CD4-positive, alpha-beta T cell treated with Interleukin-1 beta for 1 hour (primary cell): ENCODE measurements at regions not wholly inside any gene's neighbourhood (a gene's known extent, or its start where the extent isn't known, plus 50 kb on each side); places are given as distances from the start of the nearest gene placed in this dataset.
"Not testable (repeated sequence)": the region's sequence is repeated elsewhere in the genome, so short reads cannot be mapped to it uniquely, and the experiment has no call there.

Experiments
- DNase-seq, 2 donors: peaks; one replicate each; pipeline ENCODE4 v3.0.0-alpha.2; 2020 to 2022

DNA sequence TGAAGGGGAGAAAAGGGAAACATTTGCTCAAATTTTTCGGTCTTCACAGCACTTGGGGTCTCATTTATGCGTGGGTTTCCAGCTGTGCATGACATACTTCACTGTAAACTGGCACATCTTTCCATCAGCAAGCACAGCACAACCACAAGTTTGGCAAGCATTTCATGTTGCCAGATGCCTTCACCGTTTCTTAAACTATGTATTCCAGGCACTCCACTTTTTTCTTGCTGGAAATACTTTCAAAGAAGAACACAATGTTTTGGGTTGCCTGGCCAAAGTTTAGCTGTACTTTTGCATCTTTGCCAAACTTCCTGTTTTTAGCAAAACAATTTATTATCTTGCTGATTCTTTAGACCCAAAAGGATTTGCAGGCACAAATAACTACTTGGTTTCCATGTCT is 194.6 kb upstream of the MEIS1 start:
- DNase-seq = no peak

DNA sequence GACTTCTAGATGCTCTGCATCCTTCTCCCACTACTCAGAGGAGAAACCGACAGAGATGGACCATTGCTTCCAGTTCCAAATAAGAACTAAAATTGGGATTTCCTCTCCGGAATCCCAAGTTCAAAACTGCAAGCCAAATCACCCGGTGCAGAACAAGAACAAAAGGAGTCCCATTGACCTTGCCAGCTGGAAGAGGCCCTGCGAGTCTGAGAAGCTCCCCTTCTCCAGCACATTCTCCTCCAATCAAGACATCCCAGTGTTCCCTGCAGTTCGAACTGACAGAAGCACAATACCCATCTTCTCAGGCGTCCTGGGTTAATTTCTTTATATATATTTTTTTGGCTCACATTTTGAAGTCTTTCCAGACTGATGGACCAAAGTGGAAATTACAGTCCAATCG is 195.3 kb upstream of the MEIS1 start:
- no peak for DNase-seq

DNA sequence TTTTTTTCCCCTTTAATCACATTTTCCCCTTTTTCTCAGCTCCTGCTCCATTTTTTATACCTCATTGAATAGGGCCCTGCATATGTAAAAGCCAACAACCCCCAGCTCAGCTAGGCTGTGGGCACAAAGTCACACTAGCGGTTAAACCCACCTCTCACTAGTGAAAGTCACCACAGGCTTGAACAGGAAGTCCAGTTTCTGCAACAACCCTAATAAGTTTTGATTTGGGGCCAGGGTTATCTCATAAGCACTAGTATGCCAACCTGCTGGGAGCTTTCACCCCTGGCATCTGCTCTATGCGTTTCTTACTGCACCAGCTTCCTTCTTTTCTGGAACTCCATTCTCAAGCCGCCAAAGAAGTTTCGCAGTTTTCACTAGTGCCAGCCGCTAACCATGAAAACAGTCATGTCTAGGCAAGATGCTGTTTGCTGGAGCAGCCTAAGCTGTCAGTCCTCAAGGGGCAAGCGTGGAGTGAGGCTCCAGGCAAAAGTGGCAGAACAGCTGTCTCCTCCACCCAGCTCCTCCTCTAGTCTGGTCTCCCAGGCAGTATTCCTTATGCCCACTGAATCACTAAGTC is 197.0 kb upstream of the MEIS1 start:
- DNase-seq = no peak

DNA sequence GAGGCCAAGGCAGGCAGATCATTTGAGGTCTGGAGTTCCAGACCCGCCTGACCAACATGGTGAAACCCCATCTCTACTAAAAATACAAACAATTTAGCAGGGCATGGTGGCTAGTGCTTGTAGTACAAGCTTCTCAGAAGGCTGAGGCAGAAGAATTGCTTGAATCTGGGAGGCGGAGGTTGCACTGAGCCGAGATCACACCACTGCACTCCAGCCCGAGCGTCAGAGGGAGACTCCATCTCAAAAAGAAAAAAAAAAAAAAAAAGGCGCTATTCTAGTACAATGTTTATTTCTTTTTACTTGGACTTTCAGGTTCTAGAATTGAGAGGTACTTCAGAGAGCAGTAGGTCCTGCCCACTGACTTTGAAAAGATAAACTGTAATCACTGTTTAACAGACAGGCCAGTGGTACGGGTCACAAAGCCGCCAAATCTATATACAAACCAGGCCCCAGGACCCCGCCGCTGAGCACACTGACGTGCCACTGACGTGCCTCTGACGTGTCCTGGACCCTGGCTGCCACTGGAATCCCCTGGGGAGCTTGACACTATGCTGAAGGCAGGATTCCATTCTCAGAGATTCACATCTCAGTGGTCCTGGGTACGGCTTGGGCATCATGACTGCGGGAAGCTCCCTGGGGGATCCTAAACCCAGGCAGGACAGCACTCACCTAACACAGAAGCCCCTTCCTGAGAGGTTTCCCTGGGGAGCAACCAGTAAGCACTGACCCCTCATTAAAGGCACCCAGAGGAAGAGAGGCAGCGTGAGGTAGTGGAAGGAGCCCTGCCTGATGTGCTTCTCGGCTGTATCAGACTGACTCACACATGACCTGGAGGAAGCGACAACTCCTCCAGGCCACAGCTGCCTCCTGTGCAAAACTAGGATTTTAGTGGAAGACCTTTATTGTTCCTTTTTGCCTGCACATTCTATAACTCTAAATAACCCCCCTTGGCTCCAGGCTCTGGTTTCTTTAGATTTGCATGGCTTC is 197.8 kb upstream of the MEIS1 start:
- no peak for DNase-seq

DNA sequence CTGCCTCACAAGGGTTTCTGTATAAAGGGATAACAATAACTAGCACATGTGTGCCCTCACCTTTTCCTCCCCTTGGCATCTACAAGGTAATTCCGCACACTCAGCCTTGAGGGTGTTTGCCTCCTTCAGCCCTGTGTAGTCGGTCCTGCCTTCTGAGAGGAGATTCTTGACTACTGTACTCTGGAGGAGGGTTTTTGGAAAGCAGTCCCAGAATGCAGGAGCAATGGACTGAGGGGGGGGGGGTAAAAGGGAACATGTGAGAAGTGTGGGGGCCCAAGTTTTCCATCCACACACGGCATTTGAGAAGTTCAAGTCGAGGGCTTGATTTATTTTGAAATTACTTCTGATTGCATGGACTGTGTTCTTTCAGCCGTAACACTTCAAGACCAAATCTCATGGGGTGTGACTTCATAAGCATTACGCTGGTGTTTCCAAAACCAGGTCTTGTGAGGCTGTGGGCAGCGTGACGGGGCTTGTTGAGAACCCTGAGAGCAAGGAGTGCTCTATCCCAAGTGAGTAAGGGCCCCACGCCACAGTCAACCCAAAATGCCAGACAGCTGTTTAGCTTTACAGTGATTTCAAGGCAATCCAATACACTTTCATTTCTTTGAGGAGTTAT is 198.7 kb upstream of the MEIS1 start:
- no peak for DNase-seq

DNA sequence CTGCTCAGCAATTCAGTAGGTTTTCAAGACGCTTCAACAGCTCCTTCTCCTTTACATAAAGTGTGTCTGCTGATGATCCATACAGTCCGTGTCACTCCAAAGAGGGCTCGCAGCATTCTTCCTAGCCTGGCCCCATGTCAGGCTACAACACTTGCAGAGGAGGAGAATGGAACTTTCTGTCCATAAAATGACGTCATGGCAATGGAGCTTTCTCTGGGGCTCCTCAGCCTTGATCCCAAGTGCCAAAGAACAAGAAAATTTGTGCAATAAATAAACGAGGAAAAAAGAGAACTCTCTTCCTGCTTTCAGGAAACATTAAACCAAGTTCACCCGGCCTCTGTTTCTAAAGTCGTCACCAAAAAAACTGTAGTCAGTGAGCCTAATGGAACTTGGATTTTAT is 199.5 kb upstream of the MEIS1 start:
- DNase-seq = no peak

DNA sequence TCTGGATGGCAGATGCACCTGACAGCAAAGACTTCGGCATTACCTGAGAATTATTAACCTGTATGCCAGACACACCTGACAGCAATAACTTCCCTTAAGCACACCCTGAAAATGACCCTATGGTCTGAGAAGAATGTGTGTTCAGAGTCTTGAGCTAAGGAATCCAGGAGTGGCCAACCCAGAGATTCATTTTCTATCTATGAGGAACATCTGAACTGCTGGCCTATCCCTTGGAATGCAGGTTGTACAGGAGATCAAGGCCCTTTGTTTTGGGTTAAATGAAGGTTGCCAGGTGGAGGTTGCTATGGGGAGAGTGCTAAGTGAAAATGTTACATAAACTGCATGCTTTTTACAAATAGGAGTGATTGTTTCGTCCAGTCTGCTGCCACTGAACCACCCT is 200.9 kb upstream of the MEIS1 start:
- no peak for DNase-seq

DNA sequence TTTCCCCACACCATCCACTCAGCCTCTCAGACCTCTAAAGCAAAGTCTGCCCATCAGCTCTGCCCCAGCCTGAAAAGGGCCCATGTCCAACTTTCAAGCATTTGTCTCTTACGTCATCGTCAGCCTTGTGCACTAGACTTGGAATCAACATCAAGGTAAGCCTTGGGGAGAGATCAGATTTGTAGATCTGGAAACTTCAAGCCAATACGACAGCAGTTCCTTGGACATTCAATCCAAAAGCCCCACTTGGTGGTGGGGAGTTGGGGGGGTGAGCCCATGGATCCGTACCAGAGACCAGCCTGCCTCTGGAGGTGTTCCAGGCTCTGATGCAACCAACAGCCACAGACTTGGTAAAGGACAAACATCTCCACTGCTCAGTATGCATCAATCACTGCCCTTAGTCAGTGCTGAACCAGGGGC is 206.8 kb upstream of the MEIS1 start:
- DNase-seq = no peak

DNA sequence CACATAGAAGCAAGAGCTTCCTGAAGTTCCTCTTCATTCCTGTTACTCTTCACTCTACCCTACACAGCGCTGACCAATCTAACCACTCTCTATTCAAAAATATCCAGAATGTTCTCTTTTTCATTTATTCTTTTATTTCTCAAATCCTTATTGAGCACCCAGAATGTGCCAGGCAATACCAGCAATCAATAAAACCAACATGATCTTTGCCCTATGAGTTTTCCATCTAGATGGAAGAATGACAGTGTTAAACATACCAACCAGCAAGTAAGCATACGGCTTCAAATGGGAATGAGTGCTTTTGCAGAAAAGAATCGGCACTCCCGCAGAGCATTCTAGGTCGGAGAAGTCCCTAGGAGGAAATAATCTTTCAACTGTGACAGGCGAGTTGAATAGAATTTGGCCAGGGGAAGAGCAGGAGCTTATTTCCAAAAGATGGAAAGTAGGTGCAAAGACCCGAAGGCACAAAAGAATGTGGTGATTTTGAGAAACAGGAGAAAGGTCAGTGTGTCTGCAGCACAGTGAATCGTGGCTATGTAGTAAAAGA is 217.8 kb upstream of the MEIS1 start:
- DNase-seq = no peak

DNA sequence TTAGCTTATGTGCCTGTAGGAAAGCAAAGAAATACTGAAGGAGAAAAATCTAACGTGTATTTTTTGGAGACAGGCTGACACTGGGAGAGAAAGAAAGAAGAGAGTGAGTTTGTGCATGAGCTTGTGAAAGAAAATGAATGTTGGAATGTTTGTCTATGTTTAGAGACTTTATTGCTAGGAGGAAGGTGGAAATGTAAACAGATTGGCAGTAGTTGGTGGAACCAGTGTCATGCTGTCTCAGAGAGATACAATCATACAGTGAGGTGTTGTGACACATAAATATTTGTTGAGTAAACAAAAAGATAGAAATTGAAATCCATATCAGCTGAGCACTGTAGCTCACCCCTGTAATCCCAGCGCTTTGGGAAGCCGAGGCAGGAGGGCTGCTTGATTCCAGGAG is 222.2 kb upstream of the MEIS1 start:
- no peak for DNase-seq

DNA sequence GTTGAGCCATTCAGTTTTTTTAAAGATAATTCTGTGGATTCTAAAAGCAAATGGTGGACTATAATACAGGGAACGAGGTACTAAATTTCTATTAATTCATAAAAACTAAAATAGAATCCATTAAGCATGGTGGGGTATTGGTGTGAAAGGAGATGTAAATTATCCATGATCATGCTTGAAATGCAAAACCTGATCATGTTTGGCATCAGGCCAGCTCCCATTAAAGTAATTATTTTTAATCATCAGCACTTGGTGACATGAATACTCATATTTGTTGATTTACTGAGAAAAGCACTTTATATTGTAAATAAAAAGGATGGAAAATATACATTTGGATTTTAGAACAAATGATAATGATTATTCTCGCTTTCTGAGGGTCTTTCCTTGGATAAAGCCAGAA is 232.3 kb upstream of the MEIS1 start:
- no peak for DNase-seq

DNA sequence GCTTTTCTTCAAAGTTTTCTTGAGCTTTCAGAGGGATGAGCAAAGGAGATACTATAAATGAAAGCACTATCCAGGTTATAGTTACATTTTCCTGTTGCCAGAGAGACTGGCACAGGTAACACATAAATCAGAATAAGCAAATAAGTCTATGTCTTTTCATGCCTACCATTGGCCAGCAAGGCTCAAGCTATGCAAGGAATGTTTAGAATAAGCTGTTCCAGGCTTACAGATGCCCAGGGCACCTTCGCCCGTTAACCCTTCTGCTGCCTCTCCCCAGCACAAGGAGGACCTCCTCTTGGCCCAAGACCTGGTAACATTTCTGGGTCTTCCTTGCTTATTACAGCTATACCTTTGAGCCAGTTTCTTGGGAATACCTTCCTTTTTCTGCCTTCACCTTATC is 233.7 kb upstream of the MEIS1 start:
- DNase-seq = no peak

DNA sequence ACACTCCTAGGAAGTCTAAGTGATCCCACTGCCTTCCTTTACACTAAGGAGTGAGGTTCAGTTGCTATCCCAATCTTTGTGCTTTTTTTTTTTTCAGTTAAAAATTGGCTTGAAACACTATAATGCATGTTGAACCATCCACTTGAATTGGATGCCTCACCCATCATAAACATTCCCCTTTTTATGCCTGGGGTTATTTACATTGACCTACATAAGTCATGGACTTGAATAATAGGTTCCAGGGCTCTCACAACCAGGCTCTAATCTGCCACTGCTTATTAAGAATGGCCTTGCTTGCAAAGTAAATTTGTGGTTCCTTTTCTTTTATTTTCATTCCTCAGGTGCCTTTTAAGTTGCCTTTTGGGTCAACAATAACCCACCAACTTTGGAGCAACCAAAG is 236.1 kb upstream of the MEIS1 start:
- no peak for DNase-seq

DNA sequence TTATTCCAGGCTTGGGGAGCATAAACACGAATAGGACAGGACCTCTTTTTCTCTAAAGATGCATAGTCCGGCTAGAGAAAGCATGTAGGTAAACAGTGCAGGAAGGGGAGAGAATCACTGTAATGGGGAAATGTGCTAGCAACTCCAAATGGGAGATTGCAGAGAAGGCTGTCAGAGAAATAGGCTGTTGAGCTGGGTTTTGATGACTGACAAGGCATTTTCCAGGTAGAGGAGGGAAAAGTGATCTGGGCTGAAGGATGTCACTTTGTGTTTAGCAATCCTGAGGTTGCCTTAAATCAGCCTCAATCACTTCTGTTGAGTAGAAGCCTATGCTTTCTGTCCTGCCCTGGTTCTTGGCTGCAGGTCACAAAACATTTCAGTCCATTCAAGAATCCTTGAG is 242.0 kb upstream of the MEIS1 start:
- no peak for DNase-seq

DNA sequence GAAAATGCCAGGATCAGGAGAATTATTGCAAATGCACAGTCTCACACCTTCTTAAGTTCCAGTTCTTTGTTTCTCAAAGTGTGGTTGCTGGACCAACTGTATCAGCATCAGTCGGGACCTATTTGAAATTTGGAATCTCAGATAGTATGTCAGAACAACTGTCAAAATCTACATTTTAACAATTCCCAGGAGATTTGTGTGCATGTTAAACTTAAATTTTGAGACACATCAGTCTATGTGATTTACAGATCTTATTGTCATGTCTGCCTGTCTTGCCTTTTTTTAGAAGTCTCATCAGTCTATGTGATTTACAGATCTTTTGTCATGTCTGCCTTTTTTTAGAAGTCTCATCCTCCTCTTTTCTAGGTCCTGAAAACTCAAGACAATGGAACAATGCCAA is 243.6 kb upstream of the MEIS1 start:
- no peak for DNase-seq

DNA sequence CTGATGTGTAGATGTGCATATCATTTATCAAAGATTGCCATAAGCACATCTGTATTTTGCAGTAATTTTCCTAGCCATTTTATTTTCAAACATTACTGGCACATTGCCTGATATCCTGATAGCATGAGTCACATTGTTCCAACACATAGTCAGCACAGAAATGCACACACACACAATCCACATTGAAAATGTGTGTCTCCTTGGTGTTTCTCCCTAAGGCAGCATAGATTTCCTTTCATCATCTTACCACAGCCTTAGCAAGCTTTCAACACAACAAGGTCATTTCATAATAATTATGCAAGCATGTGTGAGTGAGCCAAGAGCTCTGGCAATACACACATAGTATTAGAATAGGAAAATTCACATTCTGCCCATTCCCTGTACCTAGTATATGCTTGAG is 245.4 kb upstream of the MEIS1 start:
- DNase-seq = no peak

DNA sequence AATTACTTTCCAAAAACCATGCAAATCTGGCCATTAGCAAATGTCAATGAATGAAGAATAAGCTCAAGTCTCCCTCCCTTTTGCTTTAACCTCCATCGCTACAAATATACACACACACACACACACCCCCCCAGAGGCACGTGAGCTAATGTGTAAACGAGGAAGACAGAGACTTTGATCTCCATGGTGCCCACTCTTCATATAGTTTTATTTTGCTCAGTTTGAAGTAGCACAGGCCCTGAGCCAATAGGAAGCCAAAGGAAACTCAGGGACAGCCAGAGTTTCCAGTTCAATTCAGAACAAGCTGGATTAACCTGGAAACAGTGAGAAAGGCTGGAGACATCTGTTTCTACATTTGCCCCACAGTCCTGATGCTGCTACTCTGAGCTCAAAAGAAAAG is 248.4 kb upstream of the MEIS1 start:
- no peak for DNase-seq

DNA sequence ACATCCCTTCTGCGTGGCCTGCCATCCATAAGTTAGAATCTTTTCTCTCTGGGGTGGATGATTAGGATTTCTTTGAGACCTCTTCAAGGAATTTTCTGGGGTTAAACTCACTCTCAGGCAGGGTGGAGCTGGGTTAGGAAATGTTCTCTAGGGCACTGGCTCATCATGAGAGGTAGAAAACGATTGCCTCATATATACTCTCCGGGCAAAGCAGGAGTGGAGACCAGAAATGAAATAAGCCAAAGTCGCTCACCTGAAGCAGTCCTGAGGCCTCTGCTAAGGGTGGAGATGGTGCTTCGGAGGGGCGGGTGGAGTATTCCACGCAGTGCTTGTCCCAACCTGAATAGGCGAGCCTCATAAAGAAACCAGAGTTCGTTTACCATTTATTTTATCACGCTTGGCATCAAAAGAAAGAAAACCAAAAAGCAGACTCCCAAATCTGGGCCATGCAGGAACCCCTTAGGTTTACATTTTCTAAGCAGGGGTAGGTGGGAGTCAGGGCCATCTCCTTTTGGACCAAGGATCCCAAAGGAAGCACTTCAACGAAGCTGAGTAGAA is 249.3 kb upstream of the MEIS1 start:
- DNase-seq = no peak

DNA sequence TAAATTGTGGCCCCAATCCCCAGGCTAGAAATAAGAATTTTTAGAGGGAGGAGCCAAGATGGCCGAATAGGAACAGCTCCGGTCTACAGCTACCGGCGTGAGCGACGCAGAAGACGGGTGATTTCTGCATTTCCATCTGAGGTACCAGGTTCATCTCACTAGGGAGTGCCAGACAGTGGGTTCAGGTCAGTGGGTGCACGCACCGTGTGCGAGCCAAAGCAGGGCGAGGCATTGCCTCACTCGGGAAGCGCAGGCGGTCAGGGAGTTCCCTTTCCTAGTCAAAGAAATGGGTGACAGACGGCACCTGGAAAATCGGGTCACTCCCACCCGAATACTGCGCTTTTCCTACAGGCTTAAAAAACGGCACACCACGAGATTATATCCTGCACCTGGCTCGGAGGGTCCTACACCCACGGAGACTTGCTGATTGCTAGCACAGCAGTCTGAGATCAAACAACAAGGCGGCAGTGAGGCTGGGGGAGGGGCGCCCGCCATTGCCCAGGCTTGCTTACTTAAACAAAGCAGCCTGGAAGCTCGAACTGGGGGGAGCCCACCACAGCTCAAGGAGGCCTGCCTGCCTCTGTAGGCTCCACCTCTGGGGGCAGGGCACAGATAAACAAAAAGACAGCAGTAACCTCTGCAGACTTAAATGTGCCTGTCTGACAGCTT is 257.7 kb upstream of the MEIS1 start:
- not testable (repeated sequence) for DNase-seq

DNA sequence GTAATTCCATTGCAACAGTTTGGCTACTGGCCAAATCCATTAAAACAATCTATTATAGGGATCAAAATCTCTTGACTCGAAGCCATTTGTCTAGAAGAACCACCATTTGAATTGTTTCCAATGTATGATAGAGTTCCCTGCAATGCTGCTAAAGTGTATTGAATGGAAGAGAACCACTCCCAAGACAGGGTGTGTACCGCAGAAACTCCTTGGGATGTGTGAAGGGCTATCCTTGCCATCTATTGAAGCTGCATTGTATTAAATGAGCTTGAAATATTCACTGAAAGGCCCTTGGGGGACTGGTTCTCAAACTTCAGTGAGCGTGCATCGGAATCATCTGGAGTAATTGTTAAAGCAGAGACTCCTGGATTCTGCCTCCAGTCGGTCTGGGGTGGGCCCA is 260.4 kb upstream of the MEIS1 start:
- no peak for DNase-seq

DNA sequence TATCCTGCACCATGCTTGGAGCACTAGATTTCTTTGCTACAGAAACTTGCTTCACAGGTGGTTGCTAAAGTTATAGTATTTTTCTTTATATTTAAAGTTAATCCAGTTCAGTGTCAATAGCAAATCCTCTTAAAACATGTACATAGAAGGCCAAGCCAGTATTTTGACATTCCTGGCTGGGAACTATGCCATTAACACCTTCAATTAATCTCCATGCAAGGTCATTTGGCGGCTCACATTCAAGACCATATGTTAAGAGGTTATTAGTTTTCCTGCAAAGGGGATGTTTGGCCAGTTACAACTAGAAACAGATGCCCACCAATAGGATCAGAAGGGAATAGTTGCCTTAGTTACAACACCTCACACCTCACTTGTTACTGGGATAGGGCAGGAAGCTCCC is 261.3 kb upstream of the MEIS1 start:
- DNase-seq = no peak

DNA sequence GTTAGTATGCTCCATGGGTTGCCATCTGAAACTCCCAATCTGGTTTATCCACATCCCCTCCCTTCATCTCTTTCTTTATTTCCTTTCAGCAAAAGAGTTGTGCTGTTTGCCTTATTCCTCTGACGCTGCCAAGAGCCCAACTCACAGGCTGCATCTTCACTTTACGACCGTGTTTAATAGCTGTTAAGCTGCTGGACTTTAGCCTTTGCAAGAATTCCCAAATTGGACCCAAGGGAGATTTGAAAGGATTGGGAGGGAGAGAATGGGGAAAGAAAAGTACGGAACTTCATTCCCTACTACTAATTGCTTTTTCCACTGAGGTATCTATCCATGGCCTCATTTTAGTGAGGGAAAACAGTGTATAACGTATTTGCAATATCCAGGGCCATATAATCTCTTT is 263.4 kb upstream of the MEIS1 start:
- DNase-seq = no peak

DNA sequence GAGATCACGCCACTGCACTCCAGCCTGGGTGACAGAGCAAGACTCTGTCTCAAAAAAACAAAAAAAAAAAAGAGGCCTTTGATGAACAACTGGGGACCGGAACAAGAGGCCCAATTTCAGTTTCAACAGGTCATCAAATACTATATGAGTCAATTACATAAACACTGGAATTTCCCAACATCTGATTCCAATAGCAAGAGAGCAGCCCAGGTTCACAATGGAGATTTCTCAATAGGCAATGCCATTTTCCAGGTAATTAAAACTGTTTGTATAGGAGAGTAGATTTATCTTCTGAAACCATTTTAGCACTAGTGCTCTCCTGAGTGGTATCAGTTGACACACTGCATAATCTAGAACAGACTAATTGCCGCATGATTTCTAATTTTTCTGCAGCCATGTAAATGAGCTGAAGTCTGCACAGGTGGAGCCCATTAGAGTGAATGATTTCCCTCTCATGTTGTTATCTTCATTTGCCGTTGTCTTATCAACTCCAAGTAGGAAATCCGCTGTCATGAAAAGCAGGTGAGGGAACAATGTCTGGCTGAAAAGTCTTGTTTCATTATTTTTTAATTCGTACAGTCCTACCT is 264.1 kb upstream of the MEIS1 start:
- no peak for DNase-seq
